GM12891 (cell line): ENCODE measurements at regions not wholly inside any gene's neighbourhood (a gene's known extent, or its start where the extent isn't known, plus 50 kb on each side); places are given as distances from the start of the nearest gene placed in this dataset.

ENCODE experiments used
- DNase-seq: peaks from one replicate; pipeline ENCODE4 v3.0.0; 2011; ENCODE audit warnings: low spot score; ENCODE audit not compliant: insufficient read length
- FAIRE-seq: peaks from 2 replicates; lab custom pipeline; 2011; peaks lifted over from hg19 to GRCh38; lab: Jason Lieb, UNC
- PAX5 ChIP-seq: IDR thresholded peaks from 2 replicates; pipeline ENCODE4 v1.6.1; 2011; ENCODE audit warnings: low read length, moderate library complexity, mild to moderate bottlenecking; ENCODE audit not compliant: insufficient read depth, severe bottlenecking
- POLR2A ChIP-seq: IDR thresholded peaks from 2 replicates; pipeline ENCODE4 v1.6.1; 2011; ENCODE audit warnings: low read depth, low read length, control low read depth
- POLR2AphosphoS5 ChIP-seq: IDR thresholded peaks from 2 replicates; pipeline ENCODE4 v1.6.1; 2011; ENCODE audit warnings: low read depth, low read length, control low read depth
- POU2F2 ChIP-seq: IDR thresholded peaks from 2 replicates; pipeline ENCODE4 v1.6.1; 2011; ENCODE audit warnings: low read depth, mild to moderate bottlenecking, control low read depth, low read length, moderate library complexity
- SPI1 ChIP-seq: IDR thresholded peaks from 2 replicates; pipeline ENCODE4 v1.6.1; 2011; ENCODE audit warnings: low read depth, low read length, control low read depth
- TAF1 ChIP-seq: IDR thresholded peaks from 2 replicates; pipeline ENCODE4 v1.6.1; 2011; ENCODE audit warnings: low read depth, low read length, control low read depth

- TF ChIP-seq TAF1 (no peak), POLR2AphosphoS5 (no peak), POLR2A (no peak), SPI1 (no peak), PAX5 (no peak), POU2F2 (no peak)
- no peak for DNase-seq
- no peak for FAIRE-seq
Measured at GRCh38 chr10:78537018-78537417, 503.4 kb downstream of the RPS24 start.

GRCh38 chr10:78539247-78539766 is 505.6 kb downstream of the RPS24 start:
- FAIRE-seq: no peak
- no peak for DNase-seq
- TF ChIP-seq POU2F2 (no peak), POLR2A (no peak), POLR2AphosphoS5 (no peak), TAF1 (no peak), PAX5 (no peak), SPI1 (no peak)

GRCh38 chr10:78540355-78541076 is 506.9 kb downstream of the RPS24 start:
- TF ChIP-seq TAF1: no peak
- no peak for TF ChIP-seq PAX5
- TF ChIP-seq POU2F2: no peak
- no peak for TF ChIP-seq POLR2AphosphoS5
- no peak for TF ChIP-seq POLR2A
- FAIRE-seq (no peak), DNase-seq (no peak)

- no peak for FAIRE-seq
- TF ChIP-seq POLR2AphosphoS5 (no peak), POLR2A (no peak)
- DNase-seq: no peak
Measured at GRCh38 chr10:78541481-78542140, 507.9 kb downstream of the RPS24 start.

GRCh38 chr10:78542141-78542489 is 508.5 kb downstream of the RPS24 start:
- DNase-seq: no peak
- FAIRE-seq: no peak

GRCh38 chr10:78542521-78542920 is 508.9 kb downstream of the RPS24 start:
- FAIRE-seq (no peak), DNase-seq (no peak)

More at GRCh38 chr10:78542141-78542489, 508.5 kb downstream of the RPS24 start:
- TF ChIP-seq POLR2A (no peak), POLR2AphosphoS5 (no peak), SPI1 (no peak)

GRCh38 chr10:78543031-78543748 is 509.5 kb downstream of the RPS24 start:
- DNase-seq: no peak
- no peak for FAIRE-seq
- TF ChIP-seq TAF1: no peak
- TF ChIP-seq POU2F2: no peak
- TF ChIP-seq SPI1: no peak
- no peak for TF ChIP-seq PAX5
- no peak for TF ChIP-seq POLR2AphosphoS5
- no peak for TF ChIP-seq POLR2A

More at GRCh38 chr10:78542521-78542920, 508.9 kb downstream of the RPS24 start:
- TF ChIP-seq PAX5 (no peak), SPI1 (no peak), TAF1 (no peak), POLR2AphosphoS5 (no peak), POLR2A (no peak), POU2F2 (no peak)

GRCh38 chr10:78543749-78544362 is 510.2 kb downstream of the RPS24 start:
- FAIRE-seq (no peak), DNase-seq (no peak)

More at GRCh38 chr10:78543749-78544362, 510.2 kb downstream of the RPS24 start:
- no peak for TF ChIP-seq TAF1
- no peak for TF ChIP-seq POLR2AphosphoS5
- TF ChIP-seq SPI1: no peak
- TF ChIP-seq POU2F2: no peak
